SK-N-SH (cell line): ENCODE measurements at regions not wholly inside any gene's neighbourhood (a gene's known extent, or its start where the extent isn't known, plus 50 kb on each side); places are given as distances from the start of the nearest gene placed in this dataset.

Experiments
- CTCF ChIA-PET: fragments of 300-600, 350-600 bp; formaldehyde crosslinking; extraction: SDS; loops from one replicate; lab custom pipeline; 2021; lab: Yijun Ruan, JAX
- POLR2A ChIA-PET: fragments of 350-600 bp; sonication (Branson Sonifier 250); formaldehyde crosslinking; extraction: SDS; loops from one replicate; lab custom pipeline; 2020; ENCODE audit warnings: antibody characterized with exemption, inconsistent platforms; lab: Yijun Ruan, JAX
- DNase-seq: peaks from one replicate; pipeline ENCODE4 v3.0.0; 2012
- H2AFZ ChIP-seq: fragments of 200-600 bp; sonication (generic); 2 replicates; pipeline ENCODE4 v1.8.1; 2016; ENCODE audit warnings: antibody characterized with exemption, mild to moderate bottlenecking, low read depth
- H3F3A ChIP-seq: fragments of 200-600 bp; sonication (generic); replicated peaks from 2 replicates; pipeline ENCODE3; 2016; ENCODE audit warnings: antibody characterized with exemption, mild to moderate bottlenecking; ENCODE audit not compliant: insufficient read depth
- H3K27ac ChIP-seq, 2 experiments: fragments of 200-500 bp in 1 of 2; fragments of 200-600 bp in 1 of 2; sonication (Bioruptor generic) in 1 of 2; sonication (generic), shearing (Covaris generic) in 1 of 2; 2 replicates each; pipeline versions ENCODE4 v1.5.1 to v1.6.1; 2014 to 2016; ENCODE audit warnings: low read depth in 2 of 2, inconsistent platforms in 1 of 2, low read length in 1 of 2, mild to moderate bottlenecking in 1 of 2, mixed read lengths in 1 of 2
- H3K27me3 ChIP-seq: fragments of 200-600 bp; sonication (generic), shearing (Covaris generic); 2 replicates; pipeline ENCODE4 v1.6.1; 2016; ENCODE audit warnings: mixed run types; ENCODE audit not compliant: insufficient read depth
- H3K36me3 ChIP-seq, 2 experiments: fragments of 200-500 bp in 1 of 2; fragments of 200-600 bp in 1 of 2; sonication (Bioruptor generic) in 1 of 2; sonication (generic) in 1 of 2; replicated peaks in 1 of 2; 2 replicates each; pipeline versions ENCODE3 to v1.5.1; 2014 to 2016; ENCODE audit warnings: low read length in 1 of 2, mild to moderate bottlenecking in 1 of 2; ENCODE audit not compliant: insufficient read depth in 2 of 2, control insufficient read depth in 1 of 2
- H3K4me1 ChIP-seq, 2 experiments: fragments of 200-500 bp in 1 of 2; fragments of 200-600 bp in 1 of 2; sonication (Bioruptor generic) in 1 of 2; sonication (generic), shearing (Covaris generic) in 1 of 2; 2 replicates each; pipeline versions ENCODE4 v1.5.1 to v1.6.1; 2014 to 2016; ENCODE audit warnings: low read depth in 1 of 2, low read length in 1 of 2, mixed run types in 1 of 2; ENCODE audit not compliant: insufficient read depth in 2 of 2, control insufficient read depth in 1 of 2
- H3K4me2 ChIP-seq: fragments of 200-600 bp; sonication (generic), shearing (Covaris generic); 2 replicates; pipeline ENCODE4 v1.6.1; 2017; ENCODE audit warnings: mixed run types
- H3K4me3 ChIP-seq, 2 experiments: fragments of 200-500 bp in 1 of 2; fragments of 200-600 bp in 1 of 2; sonication (Bioruptor generic) in 1 of 2; sonication (generic), shearing (Covaris generic) in 1 of 2; 2 replicates each; pipeline versions ENCODE4 v1.5.1 to v1.8.1; 2014 to 2016; ENCODE audit warnings: low read depth in 2 of 2, inconsistent platforms in 1 of 2, low read length in 1 of 2, mild to moderate bottlenecking in 1 of 2, mixed read lengths in 1 of 2, moderate library complexity in 1 of 2
- H3K79me2 ChIP-seq: fragments of 200-600 bp; sonication (generic); 2 replicates; pipeline ENCODE4 v1.8.1; 2017; ENCODE audit warnings: mild to moderate bottlenecking; ENCODE audit not compliant: insufficient read depth
- H3K9ac ChIP-seq: fragments of 200-600 bp; sonication (generic); 2 replicates; pipeline ENCODE4 v1.6.1; 2017; ENCODE audit warnings: mixed run types
- H3K9me2 ChIP-seq: fragments of 200-600 bp; sonication (generic); 2 replicates; pipeline ENCODE4 v1.6.1; 2017; ENCODE audit warnings: mixed run types
- H3K9me3 ChIP-seq: fragments of 200-600 bp; sonication (generic); 2 replicates; pipeline ENCODE4 v1.6.1; 2017; ENCODE audit warnings: mixed run types, mild to moderate bottlenecking, moderate library complexity
- H4K20me1 ChIP-seq: fragments of 200-600 bp; sonication (generic); 2 replicates; pipeline ENCODE4 v1.6.1; 2017; ENCODE audit warnings: mild to moderate bottlenecking, mixed run types; ENCODE audit not compliant: insufficient read depth
- CTCF ChIP-seq: fragments of 200-600 bp; sonication (generic); IDR thresholded peaks from 2 replicates; pipeline ENCODE4 v1.6.1; 2017; ENCODE audit warnings: antibody characterized with exemption, mild to moderate bottlenecking, moderate library complexity
- FOSL2 ChIP-seq: IDR thresholded peaks from 2 replicates; pipeline ENCODE4 v1.4.0; 2012; ENCODE audit warnings: low read depth, mild to moderate bottlenecking, moderate library complexity, borderline replicate concordance
- FOXJ3 ChIP-seq: sonication (generic); formaldehyde crosslinking; IDR thresholded peaks from 2 replicates; pipeline ENCODE4 v1.5.1; 2020; ENCODE audit warnings: mild to moderate bottlenecking, missing genetic modification reagents
- FOXM1 ChIP-seq: IDR thresholded peaks from 2 replicates; pipeline ENCODE4 v1.4.0; 2012; ENCODE audit warnings: low read depth, mild to moderate bottlenecking
- GABPA ChIP-seq: IDR thresholded peaks from 2 replicates; pipeline ENCODE4 v1.4.0; 2012; ENCODE audit warnings: low read depth, mild to moderate bottlenecking
- IRF3 ChIP-seq: fragments of 150-350 bp; IDR thresholded peaks from 2 replicates; pipeline ENCODE4 v1.6.1; 2016; ENCODE audit warnings: mild to moderate bottlenecking, low read depth, low read length
- MXI1 ChIP-seq: IDR thresholded peaks from 2 replicates; pipeline ENCODE4 v1.6.1; 2012; ENCODE audit warnings: mild to moderate bottlenecking, low read depth, low read length, improper control_type of control experiment
- NFIC ChIP-seq: IDR thresholded peaks from 2 replicates; pipeline ENCODE4 v1.4.0; 2012; ENCODE audit warnings: borderline replicate concordance
- NRF1 ChIP-seq: IDR thresholded peaks from 2 replicates; pipeline ENCODE4 v1.6.1; 2012; ENCODE audit warnings: low read depth, mild to moderate bottlenecking, low read length
- PBX3 ChIP-seq: IDR thresholded peaks from 2 replicates; pipeline ENCODE4; 2012
- RCOR1 ChIP-seq: fragments of 150-350 bp; IDR thresholded peaks from 2 replicates; pipeline ENCODE4 v1.6.1; 2017; ENCODE audit warnings: antibody characterized with exemption, low read length
- REST ChIP-seq: IDR thresholded peaks from 2 replicates; pipeline ENCODE4 v1.6.1; 2012; ENCODE audit warnings: mild to moderate bottlenecking, low read depth, low read length, moderate library complexity
- RFX5 ChIP-seq: IDR thresholded peaks from 2 replicates; pipeline ENCODE4 v1.6.1; 2012; ENCODE audit warnings: mild to moderate bottlenecking, improper control_type of control experiment, low read length
- WGBS: methylation state at CpG from one replicate; pipeline ENCODE4 v1.1.6; 2017; ENCODE audit warnings: low lambda C conversion rate; 5-methylcytosine and 5-hydroxymethylcytosine counted together

GRCh38 chr15:70499791-70500190, 263.6 kb downstream of the UACA start:
- no peak overlapping the region for H3K9ac ChIP-seq
- H3F3A ChIP-seq, result peaks cover 6% of the 10 kb centered on the region
- peaks cover 28 to 35% of the 10 kb centered on the region in 2 experiments for H3K4me1 ChIP-seq
- TF ChIP-seq IRF3 (no peak), NFIC (no peak), GABPA (no peak), CTCF (no peak), FOSL2 (no peak), RFX5 (no peak), REST (no peak), NRF1 (no peak), RCOR1 (no peak)
- TF ChIP-seq, all 33 proteins: peak for 0
- Histone ChIP-seq H3K79me2 (no peaks in the 10 kb centered on the region), H3K4me2 (no peak overlapping the region), H3K9me2 (no peaks in the 10 kb centered on the region), H4K20me1 (no peaks in the 10 kb centered on the region), H3K27me3 (no peaks in the 10 kb centered on the region), H3K36me3 (no peaks in the 10 kb centered on the region), H3K4me3 (no peak overlapping the region), H2AFZ (no peak overlapping the region), H3K27ac (no peak overlapping the region), H3K9me3 (no peaks in the 10 kb centered on the region)
- POLR2A ChIA-PET, result no interaction called here
- 95% methylated on average over 4 of the region's 4 CpGs for WGBS
- no peak for DNase-seq
- CTCF ChIA-PET, result interaction anchor here (0.6 to 5.3 kb wide), 6 partner anchors 12 to 1025 kb away, joined by 3 to 33 read pairs (median 4); no protein-coding TSS in a partner anchor

GRCh38 chr15:70498096-70498626, 265.2 kb downstream of the UACA start:
- no peak overlapping the region for H3K9ac ChIP-seq
- no peaks in the 10 kb centered on the region for H3K79me2 ChIP-seq
- H3F3A ChIP-seq, result peaks cover 18% of the 10 kb centered on the region
- H2AFZ ChIP-seq, result no peak overlapping the region
- no peaks in the 10 kb centered on the region for H3K9me3 ChIP-seq
- no peak for DNase-seq
- WGBS, result 96% methylated on average over 12 of the region's 12 CpGs
- H3K4me2 ChIP-seq, result no peak overlapping the region
- no peaks in the 10 kb centered on the region for H3K27me3 ChIP-seq
- H3K9me2 ChIP-seq, result no peaks in the 10 kb centered on the region
- no peak for TF ChIP-seq RCOR1
- TF ChIP-seq MXI1, result no peak
- no peak for TF ChIP-seq IRF3
- no peak for TF ChIP-seq FOXM1
- TF ChIP-seq PBX3, result no peak
- TF ChIP-seq FOXJ3 (CRISPR knock-in tag), result no peak
- ChIA-PET POLR2A (no interaction called here), CTCF (interaction anchor here (1.0 to 5.3 kb wide), 4 partner anchors 10 to 1020 kb away, joined by 3 to 33 read pairs (median 4); no protein-coding TSS in a partner anchor)
- H3K27ac ChIP-seq, result no peak overlapping the region
- peaks cover 26 to 39% of the 10 kb centered on the region in 2 experiments for H3K4me1 ChIP-seq
- H3K36me3 ChIP-seq, result no peaks in the 10 kb centered on the region
- H4K20me1 ChIP-seq, result no peaks in the 10 kb centered on the region
- H3K4me3 ChIP-seq, result no peak overlapping the region
